DOHH2 (cell line): ENCODE measurements at regions not wholly inside any gene's neighbourhood (a gene's known extent, or its start where the extent isn't known, plus 50 kb on each side); places are given as distances from the start of the nearest gene placed in this dataset.

ENCODE experiments used
- H3F3A ChIP-seq: fragments of 200-600 bp; sonication (generic), shearing (Covaris generic); 2 replicates; pipeline ENCODE4 v1.6.0; 2016; ENCODE audit warnings: antibody characterized with exemption, mild to moderate bottlenecking; ENCODE audit not compliant: control insufficient read depth, insufficient read depth
- H3K27ac ChIP-seq: fragments of 200-600 bp; sonication (generic); 2 replicates; pipeline ENCODE4 v1.5.1; 2014; ENCODE audit warnings: low read depth, mild to moderate bottlenecking, low read length, moderate library complexity
- H3K27me3 ChIP-seq: fragments of 200-600 bp; sonication (generic); 2 replicates; pipeline ENCODE4 v1.6.1; 2014; ENCODE audit warnings: mild to moderate bottlenecking, low read length, mixed read lengths; ENCODE audit not compliant: control insufficient read depth
- H3K36me3 ChIP-seq: fragments of 200-600 bp; sonication (generic); 2 replicates; pipeline ENCODE4 v1.6.1; 2014; ENCODE audit warnings: mild to moderate bottlenecking, low read length, moderate library complexity, mixed read lengths; ENCODE audit not compliant: control insufficient read depth
- H3K4me1 ChIP-seq: fragments of 200-600 bp; sonication (generic); 2 replicates; pipeline ENCODE4 v1.6.1; 2014; ENCODE audit warnings: mild to moderate bottlenecking, low read length, mixed read lengths; ENCODE audit not compliant: control insufficient read depth
- H3K4me2 ChIP-seq: fragments of 200-600 bp; sonication (generic); 2 replicates; pipeline ENCODE4 v1.6.0; 2014; ENCODE audit warnings: mild to moderate bottlenecking, low read length, moderate library complexity
- H3K4me3 ChIP-seq: fragments of 200-600 bp; sonication (generic); 2 replicates; pipeline ENCODE4 v1.5.1; 2014; ENCODE audit warnings: mild to moderate bottlenecking, low read length, mixed read lengths
- H3K79me2 ChIP-seq: fragments of 200-600 bp; sonication (generic); 2 replicates; pipeline ENCODE4 v1.6.1; 2014; ENCODE audit warnings: mild to moderate bottlenecking, low read length, mixed read lengths; ENCODE audit not compliant: control insufficient read depth
- H3K9me2 ChIP-seq: fragments of 200-600 bp; sonication (generic); replicated peaks from 2 replicates; pipeline ENCODE4 v1.6.1; 2014; ENCODE audit warnings: mild to moderate bottlenecking, low read length, mixed read lengths; ENCODE audit not compliant: control insufficient read depth
- H3K9me3 ChIP-seq: fragments of 200-600 bp; sonication (generic); 2 replicates; pipeline ENCODE4 v1.6.1; 2014; ENCODE audit warnings: antibody characterized with exemption, low read length, mixed read lengths; ENCODE audit not compliant: control insufficient read depth, insufficient read depth
- H4K20me1 ChIP-seq: fragments of 200-600 bp; sonication (generic); 2 replicates; pipeline ENCODE4 v1.6.0; 2014; ENCODE audit warnings: low read depth, mild to moderate bottlenecking, antibody characterized with exemption, low read length, moderate library complexity; ENCODE audit not compliant: control insufficient read depth, insufficient read depth
- EZH2phosphoT487 ChIP-seq: fragments of 200-600 bp; sonication (generic); IDR thresholded peaks from 2 replicates; pipeline ENCODE4 v1.6.1; 2017; ENCODE audit warnings: borderline replicate concordance, mild to moderate bottlenecking, antibody characterized with exemption, low read length, moderate library complexity, mixed read lengths
- TF ChIP-seq, protein P1 (sequence below): fragments of 200-600 bp; sonication (generic); IDR thresholded peaks from one replicate; pipeline ENCODE4 v1.5.1; 2014; ENCODE audit warnings: antibody characterized with exemption, mild to moderate bottlenecking, low read depth, low read length; ENCODE audit not compliant: poor library complexity, severe bottlenecking

DNA sequence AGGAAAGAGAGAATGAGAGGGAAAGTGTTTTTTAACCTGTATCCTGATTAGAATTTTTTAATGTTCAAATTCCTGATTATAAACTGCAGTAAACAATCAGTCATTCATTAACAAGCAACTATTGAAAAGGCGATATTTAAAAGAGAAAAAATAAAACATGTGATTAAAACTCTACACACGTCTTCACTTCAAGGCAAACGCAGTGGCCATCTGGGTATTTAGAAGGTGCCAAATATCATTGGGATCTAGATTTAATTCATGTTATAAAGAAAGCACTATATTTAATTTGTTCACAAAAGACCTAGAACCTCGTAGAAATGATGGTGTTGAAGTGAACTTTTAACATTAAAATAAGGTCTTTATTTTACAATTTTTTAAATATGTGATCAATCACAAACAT, 189.4 kb upstream of the KLF14 start:
- no peak overlapping the region for H3K27ac ChIP-seq
- no peak overlapping the region for H3K4me3 ChIP-seq
- no peaks in the 10 kb centered on the region for H3K27me3 ChIP-seq
- H4K20me1 ChIP-seq, result peaks cover 9% of the 10 kb centered on the region; the same call in 1 of the 2 replicates
- H3K79me2 ChIP-seq, result peaks cover 36% of the 10 kb centered on the region
- no peaks in the 10 kb centered on the region for H3K9me2 ChIP-seq
- peaks cover 48% of the 10 kb centered on the region for H3K36me3 ChIP-seq
- TF ChIP-seq EZH2phosphoT487, result no peak
- TF ChIP-seq, protein P1, sequence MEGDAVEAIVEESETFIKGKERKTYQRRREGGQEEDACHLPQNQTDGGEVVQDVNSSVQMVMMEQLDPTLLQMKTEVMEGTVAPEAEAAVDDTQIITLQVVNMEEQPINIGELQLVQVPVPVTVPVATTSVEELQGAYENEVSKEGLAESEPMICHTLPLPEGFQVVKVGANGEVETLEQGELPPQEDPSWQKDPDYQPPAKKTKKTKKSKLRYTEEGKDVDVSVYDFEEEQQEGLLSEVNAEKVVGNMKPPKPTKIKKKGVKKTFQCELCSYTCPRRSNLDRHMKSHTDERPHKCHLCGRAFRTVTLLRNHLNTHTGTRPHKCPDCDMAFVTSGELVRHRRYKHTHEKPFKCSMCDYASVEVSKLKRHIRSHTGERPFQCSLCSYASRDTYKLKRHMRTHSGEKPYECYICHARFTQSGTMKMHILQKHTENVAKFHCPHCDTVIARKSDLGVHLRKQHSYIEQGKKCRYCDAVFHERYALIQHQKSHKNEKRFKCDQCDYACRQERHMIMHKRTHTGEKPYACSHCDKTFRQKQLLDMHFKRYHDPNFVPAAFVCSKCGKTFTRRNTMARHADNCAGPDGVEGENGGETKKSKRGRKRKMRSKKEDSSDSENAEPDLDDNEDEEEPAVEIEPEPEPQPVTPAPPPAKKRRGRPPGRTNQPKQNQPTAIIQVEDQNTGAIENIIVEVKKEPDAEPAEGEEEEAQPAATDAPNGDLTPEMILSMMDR, result no peak
- H3F3A ChIP-seq, result 0 out of 2 replicates have a peak, but pooled peaks cover 2% of the 10 kb centered on the region
- no peaks in the 10 kb centered on the region for H3K9me3 ChIP-seq
- H3K4me1 ChIP-seq, result peaks cover under 1% of the 10 kb centered on the region; the same call in 1 of the 2 replicates
- no peak overlapping the region for H3K4me2 ChIP-seq

DNA sequence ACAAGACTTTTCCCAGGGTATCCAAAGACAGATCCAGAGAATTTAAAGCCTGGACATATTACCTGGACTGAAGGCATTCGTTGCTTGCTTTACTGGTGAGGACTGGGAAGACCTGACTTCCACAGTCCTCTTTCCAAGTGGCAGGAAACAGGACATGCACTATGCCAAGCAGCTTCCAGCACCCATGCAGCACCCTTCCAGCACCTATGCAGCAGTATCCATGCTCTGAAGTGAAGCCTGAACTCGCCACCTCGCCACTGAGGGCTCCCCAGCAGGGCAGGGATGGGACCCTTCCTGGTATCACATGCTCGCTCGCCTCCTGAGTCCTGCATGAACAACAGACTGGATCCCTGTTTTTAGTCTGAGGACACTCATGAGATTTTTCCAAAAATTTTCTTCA, 189.9 kb upstream of the KLF14 start:
- Histone ChIP-seq H3F3A (0 out of 2 replicates have a peak, but pooled peaks cover 2% of the 10 kb centered on the region), H3K27ac (no peak overlapping the region), H3K4me2 (no peak overlapping the region), H3K4me1 (peaks cover 2% of the 10 kb centered on the region; the same call in 1 of the 2 replicates), H4K20me1 (peaks cover 10% of the 10 kb centered on the region; the same call in 1 of the 2 replicates), H3K4me3 (no peak overlapping the region), H3K79me2 (peaks cover 38% of the 10 kb centered on the region), H3K27me3 (no peaks in the 10 kb centered on the region), H3K9me3 (no peaks in the 10 kb centered on the region), H3K36me3 (peaks cover 48% of the 10 kb centered on the region), H3K9me2 (no peaks in the 10 kb centered on the region)
- TF ChIP-seq, protein P1, result no peak
- no peak for TF ChIP-seq EZH2phosphoT487

DNA sequence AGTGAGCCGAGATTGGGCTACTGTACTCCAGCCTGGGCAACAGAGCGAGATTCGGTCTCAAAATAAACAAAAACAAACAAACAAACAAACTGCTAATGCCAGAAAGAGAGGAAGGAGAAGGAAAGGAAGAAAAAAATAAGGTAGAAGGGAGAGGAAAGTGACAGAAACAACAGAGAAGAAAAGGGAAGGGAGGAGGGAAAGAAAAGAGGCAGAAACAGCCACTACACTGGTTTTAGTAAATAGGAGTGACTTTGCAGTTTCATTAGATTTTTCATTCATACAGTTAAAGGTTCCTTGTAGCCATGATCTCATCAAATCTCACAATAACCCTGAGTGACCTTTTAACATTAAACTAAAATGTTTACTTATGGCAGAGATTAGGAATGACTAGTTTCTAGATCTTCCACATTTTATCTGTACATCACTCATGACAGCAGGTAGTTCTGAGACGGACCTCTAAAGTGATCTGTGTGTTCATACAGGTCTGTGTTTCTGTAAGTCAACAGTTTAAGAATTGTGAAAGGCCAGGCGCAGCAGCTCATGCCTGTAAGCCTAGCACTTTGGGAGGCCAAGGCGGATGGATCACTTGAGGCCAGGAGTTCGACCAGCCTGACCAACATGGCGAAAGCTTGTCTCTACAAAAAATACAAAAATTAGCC, 191.3 kb upstream of the KLF14 start:
- H4K20me1 ChIP-seq, result peaks cover 15% of the 10 kb centered on the region; the same call in 1 of the 2 replicates
- H3K27ac ChIP-seq, result no peak overlapping the region
- H3F3A ChIP-seq, result no peaks in the 10 kb centered on the region
- H3K36me3 ChIP-seq, result peaks cover 40% of the 10 kb centered on the region
- H3K4me1 ChIP-seq, result peaks cover 11% of the 10 kb centered on the region
- H3K79me2 ChIP-seq, result peaks cover 45% of the 10 kb centered on the region
- no peak overlapping the region for H3K4me3 ChIP-seq
- no peaks in the 10 kb centered on the region for H3K9me3 ChIP-seq
- TF ChIP-seq, protein P1, result no peak
- no peak for TF ChIP-seq EZH2phosphoT487
- H3K4me2 ChIP-seq, result no peak overlapping the region
- H3K9me2 ChIP-seq, result no peaks in the 10 kb centered on the region
- no peaks in the 10 kb centered on the region for H3K27me3 ChIP-seq
